Sciatic nerve (tissue), 2 donors: ENCODE measurements at regions not wholly inside any gene's neighbourhood (a gene's known extent, or its start where the extent isn't known, plus 50 kb on each side); places are given as distances from the start of the nearest gene placed in this dataset.

Experiments used
- ATAC-seq: fragments of 200-7000 bp; cut with Tn5 transposase; one replicate; pipeline ENCODE4 v1.9.1; 2020; ENCODE audit warnings: mild to moderate bottlenecking, moderate library complexity
- DNase-seq: peaks from one replicate; pipeline ENCODE4 v3.0.0-alpha.2; 2020; ENCODE audit warnings: low spot score
- intact Hi-C: fragments of 100-400 bp; cut with DNase I; formaldehyde crosslinking; loops from one replicate; pipeline ENCODE4 v1.14.2; 2022
- donor health status: DM: no; HTN: no; CAD: no.
- donor health status: DM: no; HTN: no; CAD: no.

GRCh38 chr15:53462651-53463050 lies 296.8 kb downstream of the WDR72 start:
- ATAC-seq, result no peak
- intact Hi-C loops, result no loop called here
- no peak for DNase-seq

- intact Hi-C loops, result no loop called here
- DNase-seq (no peak), ATAC-seq (no peak)
Measured at GRCh38 chr15:53461677-53462076, 297.8 kb downstream of the WDR72 start.

DNA sequence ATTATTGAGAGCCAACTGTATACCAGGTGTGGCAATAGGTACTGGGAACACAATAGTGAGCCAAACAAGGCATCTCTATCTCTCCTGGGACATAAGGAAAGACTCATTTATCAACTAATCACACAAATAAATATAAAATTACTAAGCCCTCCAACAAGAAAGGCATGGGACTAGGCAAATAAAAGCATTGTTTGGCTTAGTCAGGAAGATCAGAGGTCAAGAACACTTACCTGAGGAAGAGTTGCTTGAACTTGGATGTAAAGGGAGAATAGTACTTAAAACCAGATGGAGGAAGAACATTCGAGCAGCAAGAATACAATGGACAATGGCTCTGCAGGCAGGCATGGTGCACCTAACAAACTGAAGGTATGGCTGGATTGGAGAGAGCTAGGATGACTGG lies 300.7 kb downstream of the WDR72 start:
- DNase-seq (no peak), ATAC-seq (no peak)
- intact Hi-C loops, result no loop called here

DNA sequence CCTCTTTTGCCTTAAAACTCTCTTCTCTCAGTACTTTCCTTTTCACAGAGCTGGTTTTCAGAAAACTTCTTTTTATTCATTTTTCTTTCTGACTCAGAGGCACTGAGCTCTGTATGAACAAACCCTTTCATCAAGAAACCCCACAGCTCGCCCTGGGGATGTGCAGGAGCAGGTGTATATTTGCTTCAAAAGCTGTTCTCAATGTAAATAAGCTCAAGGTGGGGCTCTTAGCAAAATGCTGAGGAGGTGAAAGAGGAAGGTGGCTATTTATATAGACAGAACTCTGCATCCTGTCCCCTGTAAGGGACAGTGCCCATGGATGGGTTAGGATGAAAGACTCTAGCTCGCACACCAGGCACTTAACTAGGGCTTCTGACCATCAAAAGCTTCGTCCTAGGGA lies 302.0 kb downstream of the WDR72 start:
- ATAC-seq (no peak), DNase-seq (no peak)
- intact Hi-C loops, result no loop called here

GRCh38 chr15:53454843-53455721 lies 304.4 kb downstream of the WDR72 start:
- ATAC-seq (no peak), DNase-seq (no peak)
- intact Hi-C loops, result no loop called here

DNA sequence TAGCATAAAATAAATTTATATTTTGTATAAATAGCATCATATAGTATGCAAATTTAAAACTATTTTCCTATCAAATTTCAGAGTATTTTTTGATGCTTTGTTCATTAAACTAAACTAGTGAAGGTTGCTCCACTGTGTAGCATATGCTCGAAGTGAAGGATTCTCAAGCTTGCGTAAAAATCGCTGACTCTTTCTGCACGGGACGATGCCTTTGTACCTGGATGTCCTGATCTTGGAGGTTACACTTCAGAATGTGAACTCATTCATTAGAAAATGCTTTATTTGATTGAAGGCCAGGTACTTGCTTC lies 305.0 kb downstream of the WDR72 start:
- intact Hi-C loops, result no loop called here
- DNase-seq, result no peak
- ATAC-seq, result no peak

- ATAC-seq (no peak), DNase-seq (no peak)
- intact Hi-C loops, result no loop called here
Measured at GRCh38 chr15:53453253-53454105, 306.0 kb downstream of the WDR72 start.

GRCh38 chr15:53448232-53449015 lies 311.0 kb downstream of the WDR72 start:
- ATAC-seq (no peak), DNase-seq (no peak)
- intact Hi-C loops, result no loop called here

GRCh38 chr15:53447742-53448141 lies 311.7 kb downstream of the WDR72 start:
- intact Hi-C loops, result no loop called here
- DNase-seq, result no peak
- ATAC-seq, result no peak

GRCh38 chr15:53447053-53447574 lies 312.3 kb downstream of the WDR72 start:
- ATAC-seq, result no peak
- intact Hi-C loops, result no loop called here
- DNase-seq, result no peak

DNA sequence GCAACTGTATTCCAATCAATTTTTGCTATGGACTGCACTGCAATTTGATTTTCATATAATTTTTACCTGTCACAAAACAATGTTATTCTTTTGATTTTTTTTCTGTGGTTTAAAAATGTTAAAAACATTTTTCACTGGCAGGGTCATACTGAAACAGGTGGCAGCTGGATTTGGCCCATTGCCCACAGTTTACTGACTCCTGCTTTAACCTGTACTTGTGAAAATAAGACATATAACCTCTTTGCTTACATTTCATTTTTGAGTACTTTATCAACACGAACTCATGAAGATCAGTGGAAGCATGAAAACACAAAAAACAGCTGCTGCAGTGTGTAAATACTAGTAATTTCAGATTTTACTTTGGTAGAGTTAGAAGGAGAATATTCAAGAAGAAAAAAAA lies 313.1 kb downstream of the WDR72 start:
- intact Hi-C loops, result no loop called here
- ATAC-seq, result no peak
- no peak for DNase-seq

DNA sequence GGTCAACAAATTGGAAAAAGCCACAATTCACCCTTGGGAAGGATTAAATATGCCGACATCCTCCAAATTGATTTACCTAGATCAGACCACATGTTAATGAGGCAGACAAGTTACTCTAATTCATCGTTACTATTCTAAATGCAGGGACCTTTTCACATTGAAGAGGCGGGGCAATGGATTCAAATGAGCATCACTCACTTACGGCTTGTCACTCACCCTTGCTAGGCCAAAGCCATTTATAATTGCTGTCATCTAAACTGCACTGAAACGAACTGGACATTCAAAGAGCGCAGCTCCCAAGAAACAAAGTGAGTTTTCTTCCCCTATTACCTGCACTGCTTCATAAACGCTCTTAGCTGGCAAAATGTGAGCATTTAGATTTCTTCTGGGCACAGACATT lies 313.9 kb downstream of the WDR72 start:
- intact Hi-C loops, result no loop called here
- DNase-seq, result no peak
- ATAC-seq, result no peak

DNA sequence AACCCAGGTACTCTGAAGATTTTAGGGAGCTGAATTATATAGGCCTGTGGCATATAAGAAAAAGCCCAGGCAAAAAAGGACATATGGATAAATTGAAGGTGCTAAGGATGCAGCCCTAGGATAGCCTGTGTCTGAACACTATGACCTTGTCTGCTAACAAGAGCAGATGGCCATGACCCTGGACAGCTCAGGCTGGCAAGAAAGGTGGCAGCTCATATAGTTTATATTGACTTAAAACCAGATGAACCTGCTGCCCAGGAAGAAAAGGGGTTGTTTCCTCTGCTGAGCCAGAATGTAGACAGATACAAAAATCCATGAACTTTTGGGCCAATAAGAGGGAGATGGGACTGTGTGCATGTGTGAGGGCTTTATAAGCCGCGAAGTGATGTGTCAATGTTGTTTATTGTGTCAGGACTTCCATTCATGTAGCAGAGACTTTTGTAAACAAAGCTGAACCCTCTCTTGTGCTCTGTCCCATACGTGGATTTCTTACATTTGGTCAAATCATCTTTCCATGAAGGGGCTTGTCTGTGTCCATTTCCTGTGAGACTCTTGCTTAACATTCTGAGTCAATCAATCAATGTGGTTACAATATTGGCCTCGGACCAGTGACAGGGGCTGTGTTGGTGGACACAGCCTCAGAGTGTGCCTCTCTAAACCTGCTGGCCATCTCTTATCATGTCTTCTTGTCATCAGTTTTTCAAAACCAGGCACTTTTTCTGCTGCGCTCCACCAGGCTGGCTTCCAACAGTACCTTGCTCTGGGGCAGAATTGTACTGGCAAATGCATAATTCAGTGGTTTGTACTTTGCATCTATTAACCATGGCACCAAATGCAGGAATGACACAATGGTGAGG lies 321.2 kb downstream of the WDR72 start:
- intact Hi-C loops, result no loop called here
- DNase-seq, result no peak
- ATAC-seq, result no peak

- DNase-seq, result no peak
- intact Hi-C loops, result no loop called here
- no peak for ATAC-seq
Measured at GRCh38 chr15:53437366-53437765, 322.1 kb downstream of the WDR72 start.

DNA sequence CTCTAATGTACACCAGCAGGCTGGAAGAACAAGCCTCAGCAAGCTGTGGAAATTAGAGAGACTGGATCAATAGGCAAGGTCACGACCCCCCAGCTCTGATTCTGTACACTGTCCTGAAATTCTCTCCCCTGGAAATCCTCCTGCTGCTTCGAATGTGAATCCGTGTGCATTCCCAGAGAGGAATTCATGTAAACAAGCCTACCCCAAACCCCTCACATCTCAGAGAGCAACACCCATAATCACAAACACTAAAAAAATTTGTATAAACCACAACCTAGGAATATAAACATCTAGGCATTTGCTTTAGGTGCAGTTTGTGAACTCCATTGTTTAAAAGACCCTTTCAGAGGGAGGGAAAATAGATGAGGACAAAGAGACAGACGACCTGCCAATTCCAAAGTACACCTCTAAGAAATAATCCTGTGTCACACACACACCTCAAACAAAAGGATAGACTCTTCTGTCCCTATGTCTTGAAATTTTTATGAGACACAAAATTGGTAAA lies 325.2 kb downstream of the WDR72 start:
- ATAC-seq (no peak), DNase-seq (no peak)
- intact Hi-C loops, result no loop called here

DNA sequence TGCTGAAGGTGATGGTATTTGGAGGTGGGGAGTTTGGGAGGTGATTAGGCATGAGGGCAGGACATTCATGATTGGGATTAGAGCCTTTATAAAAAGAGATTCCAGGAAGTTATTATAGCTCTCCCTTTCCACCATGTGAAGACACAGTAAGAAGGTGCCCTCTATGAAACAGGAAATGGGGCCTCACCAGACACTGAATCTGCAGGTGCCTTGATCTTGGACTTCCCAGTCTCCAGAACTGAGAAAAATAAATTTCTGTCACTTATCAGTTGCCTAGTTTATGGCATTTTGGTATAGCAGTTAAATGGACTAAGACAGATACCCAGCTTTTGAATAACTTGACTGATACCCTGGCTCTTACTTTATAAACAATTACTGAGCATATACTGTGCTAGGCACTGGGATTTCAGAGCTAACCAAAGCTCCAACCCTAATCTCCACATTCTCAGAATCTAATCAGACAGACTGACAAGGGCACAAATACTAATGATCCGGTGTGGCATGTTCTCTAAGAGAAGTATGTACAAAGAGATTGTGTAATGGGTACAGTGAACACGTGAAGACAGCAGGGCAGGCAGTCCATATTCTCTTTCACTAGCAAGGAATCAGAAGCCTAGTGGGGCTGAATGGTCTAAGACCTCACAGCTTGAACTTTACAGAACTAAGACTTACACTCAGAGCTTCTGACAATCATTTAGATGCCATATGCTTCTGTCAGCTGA lies 343.1 kb downstream of the WDR72 start:
- intact Hi-C loops, result loop anchor here (5.0 kb wide), 1 partner anchor 1011 kb away; no protein-coding TSS in a partner anchor
- DNase-seq (no peak), ATAC-seq (no peak)

DNA sequence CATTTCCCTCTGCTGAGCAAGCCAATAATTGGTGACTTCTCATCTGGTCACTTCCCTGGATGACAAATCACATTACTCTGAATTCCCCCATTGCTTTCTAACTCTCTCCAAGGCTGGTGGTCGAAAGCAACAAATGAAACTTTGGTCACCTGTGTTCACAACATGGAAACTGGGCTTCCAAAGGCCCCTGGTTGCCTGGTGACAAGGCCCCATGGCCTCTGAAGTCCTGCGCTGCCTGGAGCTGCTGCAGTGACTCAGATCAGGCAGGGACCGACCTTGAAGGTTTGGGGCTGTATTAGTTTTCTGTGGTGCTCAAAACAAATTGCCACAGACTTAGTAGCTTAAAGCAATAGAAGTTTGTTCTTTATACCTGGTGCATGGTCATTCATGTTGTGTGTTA lies 345.3 kb downstream of the WDR72 start:
- intact Hi-C loops, result no loop called here
- DNase-seq (no peak), ATAC-seq (no peak)

- ATAC-seq (no peak), DNase-seq (no peak)
- intact Hi-C loops, result no loop called here
Measured at GRCh38 chr15:53412542-53412941, 346.9 kb downstream of the WDR72 start.
